Activated T-helper 9 cell treated with anti-CD3 and anti-CD28 coated beads, Interleukin-2, amount 50 U/mL, for 16 hours (primary cell): ENCODE measurements at regions not wholly inside any gene's neighbourhood (a gene's known extent, or its start where the extent isn't known, plus 50 kb on each side); places are given as distances from the start of the nearest gene placed in this dataset.

ENCODE experiments used
- DNase-seq: peaks from one replicate; pipeline ENCODE4 v3.0.0-alpha.2; 2020; ENCODE audit warnings: low read depth

DNA sequence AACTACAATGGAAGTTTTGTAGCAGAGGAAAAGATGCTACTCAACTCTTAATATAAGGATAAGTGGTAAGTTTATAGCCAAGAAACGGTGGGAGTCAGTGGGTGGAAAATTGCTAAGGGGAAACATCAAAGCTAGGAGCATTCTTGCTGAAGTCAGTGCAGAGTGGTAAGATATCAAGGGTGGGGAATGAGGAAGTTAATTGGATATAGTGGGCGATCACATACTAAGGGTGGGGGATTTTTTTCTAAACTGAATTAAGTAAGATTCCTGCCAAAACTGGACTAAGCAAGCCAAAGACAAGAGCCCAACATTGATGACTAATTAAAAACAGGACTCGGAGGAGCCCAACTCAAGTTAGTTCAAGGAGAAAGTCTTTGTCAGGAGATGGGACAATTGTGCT, 525.4 kb downstream of the CCDC85A start:
- no peak for DNase-seq

DNA sequence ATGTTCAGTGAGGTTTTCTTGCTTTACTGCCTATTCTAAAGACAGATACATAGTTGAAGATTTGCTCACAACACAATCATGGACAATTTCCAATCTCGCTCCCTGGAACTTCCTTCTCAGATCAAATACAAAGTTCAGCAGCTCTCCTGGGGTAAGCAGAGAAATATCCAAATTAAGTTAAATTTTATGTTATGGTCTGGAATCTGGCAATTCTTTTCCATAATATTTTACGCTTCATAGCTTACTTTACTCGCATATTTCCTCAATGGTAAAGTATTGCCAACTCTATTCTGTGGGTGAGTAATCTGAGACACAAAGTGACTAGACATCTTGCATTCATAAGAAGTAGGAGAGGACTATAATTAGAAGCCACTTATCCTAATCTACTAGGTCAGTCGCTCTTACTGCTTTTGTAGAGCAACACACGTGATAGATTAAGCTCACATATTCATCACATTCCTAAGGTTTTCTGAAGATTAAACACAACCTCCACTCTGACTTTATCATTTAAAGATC, 529.4 kb downstream of the CCDC85A start:
- no peak for DNase-seq

DNA sequence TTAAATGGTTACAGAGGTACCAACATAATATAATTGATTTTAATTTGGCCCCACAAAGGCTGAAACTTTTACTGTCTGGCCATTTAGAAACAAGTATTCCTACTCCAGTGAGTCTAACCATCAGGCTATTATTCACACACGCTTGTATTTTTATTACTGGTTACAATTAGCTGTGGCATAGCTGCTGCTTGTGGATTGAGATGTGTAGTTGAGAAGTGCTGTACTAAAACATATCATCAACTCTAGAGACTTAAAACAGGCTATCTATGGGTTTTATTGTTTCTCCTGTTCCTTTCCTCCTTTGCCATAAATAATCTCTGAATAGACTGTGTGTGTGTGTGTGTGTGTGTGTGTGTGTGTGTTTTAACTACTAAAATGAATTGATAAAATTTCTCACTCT, 530.2 kb downstream of the CCDC85A start:
- no peak for DNase-seq

DNA sequence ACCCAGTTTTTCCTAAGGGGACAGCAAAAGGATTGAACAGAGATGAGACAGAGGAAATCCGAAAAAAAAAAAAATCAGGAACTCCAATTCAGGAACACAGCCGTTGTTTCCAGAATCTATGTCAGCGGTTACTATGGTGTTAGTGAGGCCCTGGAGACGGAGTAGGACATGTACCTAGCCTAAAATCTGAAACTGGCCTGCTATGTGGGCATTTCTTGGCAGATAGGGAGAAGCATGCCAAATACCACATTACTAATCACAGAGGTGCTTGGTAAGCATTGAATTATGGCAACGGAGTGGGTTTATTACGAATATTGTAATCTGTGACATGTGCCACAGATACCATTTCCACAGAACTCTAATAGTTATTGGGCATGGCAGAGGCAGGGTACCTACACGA, 530.6 kb downstream of the CCDC85A start:
- no peak for DNase-seq

GRCh38 chr2:56715683-56716082, 531.9 kb downstream of the CCDC85A start:
- DNase-seq, result no peak

DNA sequence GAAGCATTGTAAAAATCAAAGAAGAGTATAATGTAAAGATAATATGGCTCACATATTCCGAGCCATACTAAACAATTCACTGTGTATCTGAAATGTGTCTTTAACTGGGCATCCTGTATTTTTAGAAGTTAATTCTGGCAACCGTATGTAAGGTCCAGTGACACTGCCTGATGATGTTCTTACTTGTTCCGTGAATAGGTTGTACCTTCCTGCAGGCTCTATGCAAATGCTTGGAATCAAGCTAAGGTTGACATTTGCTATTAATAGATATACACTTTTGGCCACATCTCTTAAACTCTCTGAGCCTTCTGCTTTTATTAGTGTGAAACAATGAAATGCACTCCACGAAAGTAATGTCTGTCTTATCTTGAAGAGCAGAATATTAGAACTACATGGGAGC, 534.6 kb downstream of the CCDC85A start:
- DNase-seq, result no peak

GRCh38 chr2:56729212-56729611, 545.4 kb downstream of the CCDC85A start:
- no peak for DNase-seq

DNA sequence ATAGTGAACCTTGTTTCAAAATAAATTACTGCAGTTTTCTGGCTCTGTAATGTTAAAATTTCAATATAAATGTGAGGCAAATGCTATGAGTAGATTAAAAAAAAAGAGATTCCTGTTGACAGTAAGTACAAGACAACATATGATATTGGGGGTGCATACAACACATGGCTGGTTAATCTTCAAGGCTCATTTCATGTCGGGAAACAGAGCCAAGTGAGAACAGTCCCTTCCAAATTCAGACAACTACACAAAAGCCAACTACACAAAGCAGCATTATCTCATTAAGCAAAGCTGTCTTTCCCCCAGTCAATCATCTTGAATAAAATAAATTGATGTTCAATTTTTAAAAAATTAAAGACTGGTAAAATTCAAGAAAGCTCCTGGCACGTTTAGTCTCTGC, 549.2 kb downstream of the CCDC85A start:
- DNase-seq, result no peak

GRCh38 chr2:56739413-56739812, 555.6 kb downstream of the CCDC85A start:
- no peak for DNase-seq

- DNase-seq, result no peak
Observed at GRCh38 chr2:56741601-56742102, 557.9 kb downstream of the CCDC85A start.

DNA sequence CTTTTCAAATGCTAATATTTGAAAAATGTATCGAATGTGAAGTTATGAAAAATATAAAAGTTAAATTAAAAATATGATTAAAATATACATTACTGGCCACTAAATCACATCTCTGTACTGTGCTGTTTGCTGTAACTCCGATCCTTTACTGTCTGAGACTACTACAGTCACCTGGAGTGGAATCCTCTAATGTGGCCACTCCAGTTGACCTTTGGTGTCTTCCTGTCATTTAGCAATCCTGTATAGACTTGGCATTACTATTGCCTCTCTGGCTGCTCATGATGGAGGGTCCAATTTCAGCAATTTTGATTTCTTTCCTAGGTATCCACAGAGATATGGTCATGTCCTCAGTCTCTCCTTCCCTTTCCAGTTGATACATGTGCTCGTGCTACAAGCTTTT, 560.0 kb downstream of the CCDC85A start:
- no peak for DNase-seq

DNA sequence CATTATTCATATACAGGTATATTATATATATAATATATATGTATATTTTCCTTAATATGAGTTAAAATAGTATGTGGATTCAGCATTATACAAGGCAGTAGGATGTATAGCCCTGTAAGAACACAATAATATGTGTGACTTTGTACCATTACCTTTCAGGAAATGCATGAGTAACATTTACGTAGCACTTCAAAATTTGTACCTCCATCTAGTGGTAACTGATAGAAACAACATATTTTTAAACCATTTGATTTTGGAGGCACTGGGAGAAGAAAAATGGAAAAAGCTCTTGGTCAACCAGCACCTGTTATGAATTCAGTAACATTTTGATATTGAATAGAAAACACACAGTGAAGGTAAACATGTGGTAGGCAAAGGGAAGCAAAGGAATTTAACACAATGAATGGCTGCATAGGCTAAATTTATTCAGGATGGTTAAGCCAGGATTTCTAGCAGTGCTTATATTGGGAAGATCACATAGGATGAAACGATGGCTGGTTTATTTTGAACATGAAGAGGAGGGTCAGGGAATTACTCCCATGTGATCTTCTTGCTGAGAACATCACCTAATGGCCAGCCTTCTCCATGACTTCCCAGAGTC, 565.5 kb downstream of the CCDC85A start:
- DNase-seq, result no peak

- no peak for DNase-seq
Observed at GRCh38 chr2:56753182-56753581, 569.4 kb downstream of the CCDC85A start.

GRCh38 chr2:56754066-56754615, 570.4 kb downstream of the CCDC85A start:
- no peak for DNase-seq

DNA sequence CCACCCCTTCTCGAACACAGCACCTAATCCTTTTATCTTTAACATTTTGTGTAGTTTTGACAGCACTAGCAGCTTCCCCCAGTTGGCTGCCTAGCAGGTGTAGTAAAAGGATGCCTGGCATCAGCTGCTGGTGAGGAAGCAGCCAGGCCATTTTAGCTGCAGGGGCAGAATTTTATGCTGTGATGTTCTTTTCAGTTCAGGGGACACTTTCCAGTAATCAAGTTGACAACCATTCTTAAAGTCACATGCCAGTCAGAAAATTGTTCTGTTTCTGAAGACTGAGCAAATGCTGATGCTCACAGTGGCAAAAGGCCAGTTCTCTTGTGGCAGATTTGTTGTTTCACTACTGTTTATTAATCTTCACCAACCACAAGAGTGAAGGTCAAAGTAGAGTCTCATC, 570.8 kb downstream of the CCDC85A start:
- DNase-seq, result no peak

DNA sequence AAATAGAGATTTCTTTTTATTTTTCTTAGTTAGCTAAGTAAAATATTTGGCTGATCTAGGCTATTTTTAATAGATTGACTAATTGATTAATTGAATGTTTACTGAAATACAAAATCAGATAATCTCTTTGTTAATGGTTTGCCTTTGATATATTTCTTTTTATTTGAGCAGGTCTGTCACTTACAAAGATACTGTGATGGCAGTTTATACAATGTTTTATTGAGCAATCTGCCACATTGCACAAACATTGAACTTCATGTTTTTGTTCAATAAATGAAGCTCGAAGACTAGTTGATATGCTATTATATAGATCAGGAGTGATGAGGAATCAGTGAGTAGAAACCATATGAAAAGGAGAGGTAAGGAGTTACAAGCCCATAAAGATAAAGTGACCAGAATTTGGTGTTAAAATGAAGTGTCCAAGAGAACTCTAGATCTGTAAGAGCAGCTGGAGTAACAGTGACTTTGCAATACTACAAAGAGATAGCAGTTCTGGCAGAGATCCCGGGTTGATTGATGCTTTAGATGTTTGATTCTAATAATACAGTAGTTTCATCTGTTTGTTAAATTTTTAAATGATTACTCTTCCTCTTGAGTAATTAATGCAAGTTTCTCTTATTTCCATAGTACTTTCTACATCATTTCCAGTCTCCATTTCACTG, 574.2 kb downstream of the CCDC85A start:
- no peak for DNase-seq

DNA sequence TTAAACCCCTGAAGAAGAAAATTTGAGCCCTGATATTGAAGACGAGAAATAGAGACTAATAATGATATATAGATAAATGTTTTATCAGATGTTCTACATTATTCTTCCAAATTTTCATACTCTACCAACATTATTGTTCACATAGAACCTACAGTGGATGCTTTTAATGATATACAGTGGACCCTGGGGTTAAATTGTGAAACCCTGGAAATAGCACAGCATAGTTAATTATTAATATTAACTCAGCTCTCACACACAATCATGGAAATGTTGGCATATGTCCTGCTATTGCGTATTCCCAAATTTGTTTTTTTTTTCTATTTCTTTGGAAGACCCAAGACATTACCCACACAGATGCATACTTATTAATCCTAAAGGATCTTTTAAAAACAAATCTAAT, 579.9 kb downstream of the CCDC85A start:
- no peak for DNase-seq

DNA sequence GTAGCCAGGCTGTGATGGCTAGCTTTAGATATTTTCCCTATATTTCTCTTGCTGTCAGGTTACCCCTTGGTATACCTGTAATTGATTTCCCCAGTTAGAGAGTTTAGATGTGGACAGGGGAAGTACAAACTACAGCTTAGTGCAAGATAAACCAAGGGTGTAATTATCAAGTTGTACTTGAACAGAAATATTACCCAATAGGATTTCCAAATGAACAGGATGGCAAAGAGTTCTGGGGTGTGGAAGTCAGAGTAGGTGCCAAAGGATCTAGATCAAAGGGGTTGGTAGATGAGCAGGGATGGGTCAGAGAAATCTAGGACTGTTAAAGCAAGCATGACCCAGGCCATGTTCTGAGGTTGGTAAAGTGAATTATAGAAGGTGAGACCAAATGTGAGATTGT, 585.2 kb downstream of the CCDC85A start:
- DNase-seq, result no peak

- DNase-seq, result no peak
Observed at GRCh38 chr2:56770490-56770889, 586.7 kb downstream of the CCDC85A start.

DNA sequence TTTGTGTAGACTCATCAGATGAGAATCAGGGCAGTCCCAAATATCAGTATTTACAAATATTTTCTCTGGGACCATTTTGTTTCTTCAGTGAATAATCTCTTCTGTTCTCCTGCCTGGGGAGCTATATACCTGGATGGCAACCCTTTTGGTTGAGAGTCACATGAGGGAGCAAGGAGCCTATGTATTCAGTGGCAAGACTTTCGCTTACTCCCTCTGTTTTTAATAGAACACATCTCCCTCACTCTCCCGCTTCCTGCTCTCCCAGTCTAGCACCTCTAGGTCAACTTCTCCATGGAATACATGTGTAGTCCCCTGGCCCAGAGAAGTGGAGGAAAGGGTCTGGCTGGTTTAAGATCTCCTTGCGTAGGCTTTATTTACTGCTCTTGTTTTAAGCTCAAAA, 600.3 kb downstream of the CCDC85A start:
- no peak for DNase-seq

GRCh38 chr2:56801214-56801613, 617.4 kb downstream of the CCDC85A start:
- no peak for DNase-seq

DNA sequence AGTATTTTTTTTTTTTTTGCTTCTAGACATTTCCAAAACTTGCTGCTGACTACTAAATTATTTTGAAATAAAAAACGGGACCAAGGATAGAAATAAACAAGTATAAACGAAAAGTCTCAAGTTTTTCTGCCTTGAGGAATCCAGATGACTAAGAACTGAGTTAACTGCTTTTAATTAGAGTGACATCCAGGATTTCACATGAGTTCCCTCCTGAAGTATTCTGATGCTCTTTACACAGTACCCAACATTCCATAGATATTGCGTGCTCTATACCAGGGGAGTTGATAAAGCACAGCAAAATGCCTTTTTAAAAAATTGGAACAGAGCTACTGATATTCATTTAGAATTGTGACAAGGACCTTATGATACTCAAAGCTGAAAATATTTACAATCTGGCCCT, 618.0 kb downstream of the CCDC85A start:
- DNase-seq, result no peak

- DNase-seq, result no peak
Observed at GRCh38 chr2:56803596-56803995, 619.8 kb downstream of the CCDC85A start.

DNA sequence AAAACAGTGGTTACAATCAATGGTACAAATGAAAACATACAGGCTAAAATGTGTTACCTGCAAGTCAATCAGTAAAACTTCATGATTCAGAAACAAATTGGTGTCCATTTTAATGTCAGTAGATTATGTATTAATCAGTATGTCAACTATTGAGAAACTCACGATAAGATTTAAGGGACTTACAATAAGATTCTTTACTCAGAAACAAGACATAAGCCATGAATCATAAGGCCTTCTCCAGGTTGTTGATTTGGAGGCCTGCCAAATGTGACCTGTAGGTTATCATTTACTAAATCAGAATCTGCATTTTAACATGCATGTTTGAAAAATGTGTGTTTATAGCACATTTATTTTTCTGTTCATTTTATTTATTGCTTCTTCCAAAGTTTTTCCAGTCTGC, 623.1 kb downstream of the CCDC85A start:
- DNase-seq, result no peak
